ENCODE measurements at regions not wholly inside any gene's neighbourhood (a gene's known extent, or its start where the extent isn't known, plus 50 kb on each side); places are given as distances from the start of the nearest gene placed in this dataset.
"Not testable (repeated sequence)": the region's sequence is repeated elsewhere in the genome, so short reads cannot be mapped to it uniquely, and the experiment has no call there.

- no peak for DNase-seq
Observed at GRCh38 chr13:69264362-69265334, 843.0 kb upstream of the ATXN8OS start.

- no peak for DNase-seq
Observed at GRCh38 chr13:69243366-69243765, 864.3 kb upstream of the ATXN8OS start.

DNA sequence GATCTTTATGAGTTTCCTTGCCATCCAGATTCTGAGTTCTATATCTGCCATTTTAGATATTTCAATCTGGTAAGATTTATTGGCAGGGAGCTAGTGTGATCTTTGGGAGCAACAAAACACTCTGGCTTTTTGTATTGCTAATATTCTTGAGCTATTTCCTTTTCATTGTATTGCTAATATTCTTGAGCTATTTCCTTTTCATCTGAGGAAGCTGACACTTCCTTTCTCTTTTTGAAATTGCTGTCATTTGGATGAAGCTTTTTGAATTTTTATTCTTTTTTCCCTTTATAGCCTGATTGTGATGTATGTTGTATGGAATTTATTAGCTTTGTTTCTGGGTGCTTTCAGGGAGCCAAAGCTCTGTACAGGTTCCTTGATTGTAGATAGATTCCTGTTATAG, 873.5 kb upstream of the ATXN8OS start:
- no peak for DNase-seq

GRCh38 chr13:69226427-69226826, 881.2 kb upstream of the ATXN8OS start:
- DNase-seq, result no peak

- DNase-seq, result not testable (repeated sequence)
Observed at GRCh38 chr13:69221633-69222498, 885.8 kb upstream of the ATXN8OS start.

DNA sequence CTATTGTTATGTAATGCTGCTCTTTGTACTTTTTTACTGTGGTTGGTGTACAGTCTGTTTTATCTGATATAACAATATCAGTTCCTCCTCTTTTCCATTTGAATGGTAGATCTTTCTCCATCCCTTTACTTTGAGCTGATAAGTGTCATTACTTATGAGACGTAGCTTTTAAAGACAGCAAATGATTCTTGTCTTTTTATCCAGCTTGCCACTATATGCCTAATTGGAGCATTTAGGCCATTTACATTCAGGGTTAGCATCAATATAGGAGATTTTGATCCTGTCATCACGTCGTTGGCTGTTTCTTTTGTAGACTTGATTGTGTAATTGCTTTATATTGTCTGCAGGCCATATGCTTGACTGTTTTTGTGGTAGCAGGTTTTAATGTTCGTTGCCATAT, 894.2 kb upstream of the ATXN8OS start:
- no peak for DNase-seq

DNA sequence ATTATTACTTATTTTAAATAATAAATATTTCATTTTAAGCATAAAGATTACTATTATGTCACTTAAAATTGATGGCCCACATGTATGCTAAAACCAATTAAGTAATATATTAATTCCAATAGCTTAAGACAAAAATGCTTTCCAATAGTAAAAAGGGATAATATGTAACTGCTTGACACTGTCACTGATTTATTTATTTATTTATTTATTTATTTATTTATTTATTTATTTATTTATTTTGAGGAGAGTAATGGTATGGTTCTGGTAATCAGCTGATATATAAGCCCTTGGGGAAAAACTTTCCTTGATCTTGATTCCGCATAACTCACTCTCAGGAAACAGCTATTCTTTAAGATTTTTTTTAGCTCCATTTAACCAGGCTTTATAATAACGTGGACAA, 903.0 kb upstream of the ATXN8OS start:
- DNase-seq, result no peak

- DNase-seq, result no peak
Observed at GRCh38 chr13:69202996-69203395, 904.6 kb upstream of the ATXN8OS start.

GRCh38 chr13:69199664-69200063, 908.0 kb upstream of the ATXN8OS start:
- no peak for DNase-seq

DNA sequence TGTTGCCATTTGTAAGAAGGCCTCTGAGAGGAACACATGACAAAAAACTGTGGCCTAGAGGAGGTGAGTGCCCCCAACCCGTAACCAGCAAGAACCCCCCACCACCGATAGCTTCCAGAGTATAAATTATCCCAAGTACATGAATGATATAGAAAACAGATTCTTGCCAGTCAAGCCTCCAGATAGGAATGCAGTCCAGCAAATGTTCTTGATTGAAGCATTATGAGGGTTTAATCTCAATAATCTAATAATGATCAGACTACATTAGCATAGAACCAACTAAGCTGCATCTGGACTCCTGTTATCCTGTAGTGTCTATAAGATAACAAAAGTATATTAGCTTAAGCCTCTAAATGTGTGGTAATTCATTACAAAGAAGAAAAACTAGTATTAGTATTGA, 908.9 kb upstream of the ATXN8OS start:
- DNase-seq, result no peak

GRCh38 chr13:69194130-69194529, 913.5 kb upstream of the ATXN8OS start:
- DNase-seq, result no peak

- DNase-seq, result no peak
Observed at GRCh38 chr13:69180034-69180433, 927.6 kb upstream of the ATXN8OS start.

DNA sequence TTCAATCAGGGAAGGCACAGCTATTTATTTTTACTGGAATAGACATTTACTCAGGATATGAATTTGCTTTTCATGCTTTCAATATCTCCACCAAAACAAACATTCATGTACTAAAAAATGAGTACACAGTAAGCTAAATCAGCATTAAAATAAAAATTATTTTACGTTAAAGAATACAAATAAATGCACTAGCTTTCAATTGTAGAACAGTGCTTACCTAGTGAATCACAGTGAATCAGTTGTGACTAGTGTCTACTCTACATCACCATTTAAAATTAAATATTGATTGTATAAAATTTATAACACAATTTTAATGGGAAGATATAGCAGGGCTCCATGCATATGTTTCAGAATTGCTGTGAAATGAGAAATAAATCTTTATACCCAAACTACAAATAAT, 929.6 kb upstream of the ATXN8OS start:
- no peak for DNase-seq

DNA sequence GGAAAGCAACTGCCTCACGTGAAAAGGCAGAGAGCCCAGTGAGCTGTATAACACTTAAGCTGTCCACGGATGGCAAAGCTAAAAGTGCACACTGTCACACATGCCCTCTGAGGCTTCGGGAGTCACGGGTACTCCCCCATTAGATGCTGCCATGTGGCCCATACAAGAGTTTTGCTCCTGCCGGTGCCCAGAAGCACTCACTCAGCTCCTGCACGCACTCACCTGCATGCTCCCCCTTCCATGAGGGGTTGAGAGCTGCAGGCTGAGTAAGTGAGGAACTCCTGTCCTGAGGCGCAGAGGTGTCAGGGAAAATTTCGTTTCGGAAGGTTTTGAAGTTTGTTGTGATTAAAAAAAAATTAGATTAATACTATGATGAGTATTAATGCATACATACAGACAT, 939.2 kb upstream of the ATXN8OS start:
- no peak for DNase-seq

GRCh38 chr13:69155136-69155535, 952.5 kb upstream of the ATXN8OS start:
- DNase-seq, result no peak

DNA sequence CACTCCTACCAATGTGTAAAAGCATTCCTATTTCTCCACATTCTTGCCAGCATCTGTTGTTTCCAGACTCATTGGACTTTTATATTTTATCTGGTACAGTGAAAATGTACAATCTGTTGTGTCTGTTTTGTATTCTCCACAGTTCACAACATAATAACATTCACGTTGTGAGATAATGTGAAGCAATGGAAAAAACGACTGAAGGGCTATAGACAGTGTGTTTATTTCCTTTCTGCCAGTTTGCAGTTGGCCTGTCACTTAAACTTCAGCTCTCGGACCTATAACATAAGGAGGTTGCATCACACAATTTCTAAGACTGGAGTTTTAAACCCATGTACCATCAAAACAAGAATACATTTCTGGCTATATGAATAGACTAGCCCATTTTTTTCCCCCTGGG, 965.5 kb upstream of the ATXN8OS start:
- no peak for DNase-seq

- no peak for DNase-seq
Observed at GRCh38 chr13:69124996-69125395, 982.6 kb upstream of the ATXN8OS start.

DNA sequence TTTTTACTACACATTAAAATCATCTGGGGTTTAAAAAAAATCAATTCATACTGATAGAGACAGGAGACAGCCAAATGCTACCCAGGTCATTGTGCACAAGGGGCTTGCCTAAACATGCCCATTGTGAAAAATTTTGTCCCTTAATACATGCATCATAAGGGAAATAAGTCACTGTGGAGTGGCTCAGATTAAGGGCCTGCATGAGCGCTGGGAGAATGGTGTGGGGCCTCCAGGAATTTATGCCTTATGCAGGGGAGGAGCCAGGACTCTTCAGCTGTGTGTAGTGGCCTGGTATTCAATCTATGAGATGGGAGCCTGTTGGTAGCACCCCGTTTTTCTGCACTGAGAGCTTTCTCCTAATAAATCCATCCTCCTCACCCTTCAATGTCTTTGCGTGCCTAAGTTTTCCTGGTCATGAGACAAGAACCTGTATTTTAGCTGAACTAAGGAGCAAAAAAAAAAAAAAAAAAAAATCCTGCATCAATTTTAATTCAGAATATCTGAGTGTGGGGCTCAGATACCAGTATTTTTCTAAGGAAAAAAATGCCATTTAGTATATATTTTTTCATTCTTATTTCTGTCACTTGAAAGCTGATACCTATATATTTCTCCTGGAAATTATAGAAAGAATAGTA, 997.6 kb upstream of the ATXN8OS start:
- DNase-seq, result no peak

- no peak for DNase-seq
Observed at GRCh38 chr13:69108486-69108885, 999.1 kb upstream of the ATXN8OS start.

GRCh38 chr13:69107436-69107835, 1000.2 kb upstream of the ATXN8OS start:
- DNase-seq, result no peak

DNA sequence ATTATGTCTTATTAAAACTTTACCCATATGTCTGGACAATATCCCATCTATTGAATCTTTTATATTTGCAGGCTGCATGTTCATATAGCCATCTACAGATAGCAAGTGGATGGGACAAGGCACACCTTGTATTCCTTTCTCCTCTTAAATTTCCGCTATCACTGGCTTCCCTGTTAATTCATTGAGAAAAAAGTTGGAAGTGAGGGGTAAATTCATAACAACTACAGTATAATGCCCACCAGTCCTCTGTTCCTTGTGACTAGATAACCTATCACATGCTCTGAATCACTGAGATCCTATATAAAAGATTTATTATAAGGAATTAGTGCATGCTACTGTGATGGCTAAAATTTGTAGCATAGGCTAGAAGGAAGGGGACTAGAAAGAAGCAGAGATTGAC, 1005.8 kb upstream of the ATXN8OS start:
- DNase-seq, result no peak

DNA sequence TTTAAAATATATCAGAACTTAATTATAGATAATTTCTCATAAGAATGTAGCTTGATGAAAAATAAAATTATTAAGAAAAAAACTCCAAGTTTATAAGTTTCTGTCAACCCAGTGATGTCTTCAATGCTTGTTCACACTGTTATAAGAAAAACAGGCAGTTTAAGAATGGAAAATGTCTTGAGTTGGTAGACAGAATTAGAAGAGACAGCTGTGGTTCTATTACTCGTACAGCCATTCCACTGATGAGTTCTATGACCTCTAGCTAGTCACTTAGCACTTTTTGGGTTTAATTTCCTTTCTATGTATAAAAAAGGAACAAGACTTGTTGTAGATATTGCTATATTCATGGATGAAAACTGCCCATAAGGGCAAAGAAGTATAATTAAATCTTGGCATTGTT, 1013.1 kb upstream of the ATXN8OS start:
- no peak for DNase-seq

- no peak for DNase-seq
Observed at GRCh38 chr13:69092615-69093322, 1014.9 kb upstream of the ATXN8OS start.
